ENCODE measurements at regions not wholly inside any gene's neighbourhood (a gene's known extent, or its start where the extent isn't known, plus 50 kb on each side); places are given as distances from the start of the nearest gene placed in this dataset.

DNA sequence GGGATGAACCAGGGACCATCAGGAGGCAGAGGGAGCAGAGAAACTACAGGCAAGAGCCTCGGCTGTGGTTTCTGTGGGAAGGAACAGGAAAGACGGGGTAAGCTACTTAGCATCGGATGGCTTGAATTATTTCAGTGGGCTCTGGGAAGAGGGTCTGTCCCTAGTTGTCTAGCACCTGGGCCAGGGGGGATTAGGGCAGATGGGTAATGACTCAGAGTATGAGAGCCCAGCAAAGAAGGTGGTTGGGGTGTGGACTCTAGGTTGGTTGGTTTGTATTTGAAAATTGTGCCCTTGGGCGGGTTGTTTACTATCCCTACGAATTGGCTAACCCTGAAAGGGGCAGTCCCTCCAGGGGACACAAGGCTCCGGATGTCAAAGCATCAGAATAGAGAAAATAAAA, 148.5 kb upstream of the TAB2 start:
- WGBS, 2 donors, result 89 to 92% methylated on average over 6 of the region's 6 CpGs
- FAIRE-seq, result no peak
- TF ChIP-seq, protein P1, sequence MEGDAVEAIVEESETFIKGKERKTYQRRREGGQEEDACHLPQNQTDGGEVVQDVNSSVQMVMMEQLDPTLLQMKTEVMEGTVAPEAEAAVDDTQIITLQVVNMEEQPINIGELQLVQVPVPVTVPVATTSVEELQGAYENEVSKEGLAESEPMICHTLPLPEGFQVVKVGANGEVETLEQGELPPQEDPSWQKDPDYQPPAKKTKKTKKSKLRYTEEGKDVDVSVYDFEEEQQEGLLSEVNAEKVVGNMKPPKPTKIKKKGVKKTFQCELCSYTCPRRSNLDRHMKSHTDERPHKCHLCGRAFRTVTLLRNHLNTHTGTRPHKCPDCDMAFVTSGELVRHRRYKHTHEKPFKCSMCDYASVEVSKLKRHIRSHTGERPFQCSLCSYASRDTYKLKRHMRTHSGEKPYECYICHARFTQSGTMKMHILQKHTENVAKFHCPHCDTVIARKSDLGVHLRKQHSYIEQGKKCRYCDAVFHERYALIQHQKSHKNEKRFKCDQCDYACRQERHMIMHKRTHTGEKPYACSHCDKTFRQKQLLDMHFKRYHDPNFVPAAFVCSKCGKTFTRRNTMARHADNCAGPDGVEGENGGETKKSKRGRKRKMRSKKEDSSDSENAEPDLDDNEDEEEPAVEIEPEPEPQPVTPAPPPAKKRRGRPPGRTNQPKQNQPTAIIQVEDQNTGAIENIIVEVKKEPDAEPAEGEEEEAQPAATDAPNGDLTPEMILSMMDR (IDR thresholded peaks at IDR 0.05), result no peak

DNA sequence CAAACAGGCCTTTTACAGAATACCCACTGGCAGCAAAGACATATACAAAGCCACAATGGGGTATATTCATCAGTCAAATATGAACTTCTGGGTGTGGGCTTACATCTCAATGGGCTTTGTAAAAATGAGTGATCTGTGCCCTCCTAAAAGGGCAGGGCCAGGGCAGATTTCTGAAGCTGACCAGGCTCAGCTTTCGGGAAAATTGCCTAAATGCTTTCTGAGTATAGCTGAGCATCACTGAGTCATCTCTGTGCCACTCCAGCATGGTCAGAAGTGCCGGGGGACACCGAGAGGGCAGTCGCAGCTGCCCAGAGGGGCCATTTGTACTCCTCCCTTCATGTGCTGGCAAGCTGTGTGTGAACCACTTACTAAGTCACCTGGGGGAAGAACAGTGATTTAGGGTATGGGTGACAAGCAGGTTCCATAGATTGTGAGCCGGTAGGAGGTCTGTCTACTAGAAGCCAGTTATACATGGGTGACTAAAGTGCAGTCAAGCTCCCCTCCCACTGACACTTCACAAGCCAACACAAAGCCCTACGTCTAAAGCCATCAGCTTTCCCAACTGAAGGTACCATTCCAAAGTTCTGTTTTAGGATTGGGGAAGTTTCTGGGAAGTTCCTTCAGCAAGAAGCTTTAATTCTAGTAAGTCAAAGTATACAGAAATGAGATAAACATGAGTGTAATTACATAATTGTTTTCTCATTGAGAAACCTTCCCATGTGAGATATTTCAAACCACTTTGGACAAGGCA, 147.6 kb upstream of the TAB2 start:
- TF ChIP-seq, protein P1 (IDR thresholded peaks at IDR 0.05), result no peak
- DNase-seq (no peak), ATAC-seq (peak in 1 of 4 donors; percentile 23), FAIRE-seq (no peak)
- Histone ChIP-seq H3K9me3 (no peaks in the 10 kb centered on the region), H3K4me1 (no peaks in the 10 kb centered on the region), H3K4me3 (no peak overlapping the region), H3K27ac (no peak overlapping the region), H3K36me3 (no peaks in the 10 kb centered on the region), H3K27me3 (no peaks in the 10 kb centered on the region)
- WGBS, 2 donors, result 91 to 98% methylated on average over 6 of the region's 6 CpGs
- intact Hi-C loops (cut with DNase I), result no loop called here

More for the DNA sequence above, 148.5 kb upstream of the TAB2 start:
- ATAC-seq (no peak), DNase-seq (no peak)
- Histone ChIP-seq H3K27me3 (no peaks in the 10 kb centered on the region), H3K27ac (no peak overlapping the region), H3K4me3 (no peak overlapping the region), H3K9me3 (no peaks in the 10 kb centered on the region), H3K36me3 (no peaks in the 10 kb centered on the region), H3K4me1 (no peaks in the 10 kb centered on the region)
- intact Hi-C loops (cut with DNase I), result no loop called here

DNA sequence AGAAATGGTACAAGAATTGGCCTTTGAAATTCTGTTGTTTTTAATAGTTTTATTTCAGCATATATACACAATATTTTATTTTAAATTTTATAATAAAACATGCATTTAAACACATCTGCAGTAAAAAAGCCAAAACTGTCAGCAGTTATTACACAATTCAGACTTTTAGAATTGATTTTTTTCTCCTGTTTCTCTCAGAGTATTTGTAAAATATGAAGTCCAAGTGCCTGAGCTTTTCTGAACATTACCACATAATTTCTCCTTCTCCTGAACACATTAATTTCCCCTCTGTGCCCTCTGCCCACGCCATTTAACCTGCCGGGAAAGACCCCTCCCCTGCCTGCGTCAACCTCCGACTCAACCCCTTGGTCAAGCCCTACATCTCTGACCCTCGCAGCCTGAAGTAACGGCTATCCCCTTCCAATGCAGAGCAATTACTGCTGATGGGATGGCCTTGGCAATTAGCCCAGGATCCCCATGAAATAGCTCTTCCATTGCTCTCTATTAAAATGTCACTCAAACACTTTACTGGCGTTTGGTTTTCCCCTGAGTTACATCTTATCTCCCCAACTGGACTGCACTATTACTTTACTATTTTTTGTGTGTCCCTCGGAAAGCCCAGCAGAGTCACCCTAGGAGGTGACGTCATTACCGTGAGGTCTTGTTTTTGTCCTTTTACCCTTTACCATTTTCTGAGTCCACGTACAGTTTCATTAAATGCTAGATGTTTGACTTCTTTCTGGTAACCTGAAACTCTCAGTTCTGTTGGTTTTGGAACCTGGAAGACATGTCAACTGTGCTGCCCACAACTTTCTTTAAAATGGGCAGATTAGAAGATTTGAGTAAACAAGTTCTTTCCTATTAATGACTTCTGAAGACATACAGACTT, 146.7 kb upstream of the TAB2 start:
- TF ChIP-seq, protein P1 (IDR thresholded peaks at IDR 0.05), result no peak
- 64% methylated on average over 11 of the region's 11 CpGs for WGBS, 2 donors
- no peak for DNase-seq
- Histone ChIP-seq H3K4me1 (no peaks in the 10 kb centered on the region), H3K36me3 (no peaks in the 10 kb centered on the region), H3K9me3 (no peaks in the 10 kb centered on the region), H3K27ac (no peak overlapping the region), H3K4me3 (no peak overlapping the region), H3K27me3 (no peaks in the 10 kb centered on the region)
- peak in 2 of 4 donors; percentile 11 to 22 for ATAC-seq
- intact Hi-C loops (cut with DNase I), result no loop called here
- no peak for FAIRE-seq

DNA sequence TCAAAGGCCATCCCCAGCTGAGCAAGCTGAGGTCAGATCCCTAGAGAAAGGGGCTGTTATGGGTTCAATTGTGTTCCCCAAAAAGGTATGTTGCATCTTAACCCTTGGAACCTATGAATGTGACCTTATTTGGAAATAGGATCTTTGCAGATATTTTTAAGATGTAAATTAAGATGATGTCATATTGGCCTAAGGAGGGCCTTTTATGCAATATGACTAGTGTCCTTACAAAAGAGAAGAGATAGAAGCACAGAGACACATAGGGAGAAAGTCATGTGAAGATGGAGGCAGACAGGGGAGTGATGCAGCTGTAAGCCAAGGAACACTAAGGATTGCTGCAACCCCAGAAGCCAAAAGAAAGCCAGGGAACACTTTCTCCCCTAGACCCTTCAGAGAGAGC, 144.3 kb upstream of the TAB2 start:
- TF ChIP-seq, protein P1 (IDR thresholded peaks at IDR 0.05), result no peak
- H3K27ac ChIP-seq, result no peak overlapping the region
- intact Hi-C loops (cut with DNase I), result no loop called here
- H3K4me3 ChIP-seq, result no peak overlapping the region
- H3K9me3 ChIP-seq, result no peaks in the 10 kb centered on the region
- no peaks in the 10 kb centered on the region for H3K27me3 ChIP-seq
- peaks cover 0 to 5% (median 0%) of the 10 kb centered on the region in 3 donors for H3K4me1 ChIP-seq
- no peak for FAIRE-seq
- no peak for DNase-seq
- no peaks in the 10 kb centered on the region for H3K36me3 ChIP-seq
- no peak for ATAC-seq

Data from pancreas (tissue), 10 donors.